Breast epithelium (tissue), 3 donors: ENCODE measurements at regions not wholly inside any gene's neighbourhood (a gene's known extent, or its start where the extent isn't known, plus 50 kb on each side); places are given as distances from the start of the nearest gene placed in this dataset.

Experiments used
- POLR2A ChIP-seq: fragments of 450-650 bp; IDR thresholded peaks from one replicate; pipeline ENCODE4 v1.6.1; 2016; ENCODE audit warnings: antibody characterized with exemption, mild to moderate bottlenecking, moderate library complexity
- TF ChIP-seq, protein P1 (sequence below), 3 donors: fragments of 450-650 bp; IDR thresholded peaks; one replicate each; pipeline ENCODE4 v1.5.1; 2016 to 2017; ENCODE audit warnings: antibody characterized with exemption in 3 of 3, mild to moderate bottlenecking in 3 of 3, moderate library complexity in 3 of 3

DNA sequence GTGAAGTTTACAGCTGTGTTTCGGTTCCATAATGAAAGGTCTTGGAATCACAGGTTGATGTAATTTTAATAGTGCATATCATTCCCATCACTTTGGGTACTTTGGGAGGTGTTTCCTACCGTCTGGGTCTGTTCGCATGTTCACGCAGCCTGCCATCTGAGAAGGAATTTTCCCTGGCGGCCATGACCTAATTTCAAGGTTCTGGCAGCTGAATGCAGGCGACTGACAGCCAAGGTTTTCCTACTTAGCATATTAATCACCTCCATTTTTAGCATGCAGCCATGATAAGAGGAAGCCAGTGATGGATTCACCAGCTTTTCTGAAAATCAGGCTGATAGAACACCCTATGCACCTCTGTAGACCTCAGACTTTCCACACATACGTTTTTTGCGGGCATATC is 319.1 kb upstream of the TMEM229A start:
- TF ChIP-seq, protein P1, sequence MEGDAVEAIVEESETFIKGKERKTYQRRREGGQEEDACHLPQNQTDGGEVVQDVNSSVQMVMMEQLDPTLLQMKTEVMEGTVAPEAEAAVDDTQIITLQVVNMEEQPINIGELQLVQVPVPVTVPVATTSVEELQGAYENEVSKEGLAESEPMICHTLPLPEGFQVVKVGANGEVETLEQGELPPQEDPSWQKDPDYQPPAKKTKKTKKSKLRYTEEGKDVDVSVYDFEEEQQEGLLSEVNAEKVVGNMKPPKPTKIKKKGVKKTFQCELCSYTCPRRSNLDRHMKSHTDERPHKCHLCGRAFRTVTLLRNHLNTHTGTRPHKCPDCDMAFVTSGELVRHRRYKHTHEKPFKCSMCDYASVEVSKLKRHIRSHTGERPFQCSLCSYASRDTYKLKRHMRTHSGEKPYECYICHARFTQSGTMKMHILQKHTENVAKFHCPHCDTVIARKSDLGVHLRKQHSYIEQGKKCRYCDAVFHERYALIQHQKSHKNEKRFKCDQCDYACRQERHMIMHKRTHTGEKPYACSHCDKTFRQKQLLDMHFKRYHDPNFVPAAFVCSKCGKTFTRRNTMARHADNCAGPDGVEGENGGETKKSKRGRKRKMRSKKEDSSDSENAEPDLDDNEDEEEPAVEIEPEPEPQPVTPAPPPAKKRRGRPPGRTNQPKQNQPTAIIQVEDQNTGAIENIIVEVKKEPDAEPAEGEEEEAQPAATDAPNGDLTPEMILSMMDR (IDR thresholded peaks at IDR 0.05): no peak
- TF ChIP-seq POLR2A: no peak
